GM12872 (cell line): ENCODE measurements at regions not wholly inside any gene's neighbourhood (a gene's known extent, or its start where the extent isn't known, plus 50 kb on each side); places are given as distances from the start of the nearest gene placed in this dataset.

Experiments used
- CTCF ChIP-seq: IDR thresholded peaks from 3 replicates; pipeline ENCODE4 v1.5.1; 2011; ENCODE audit warnings: low read depth, mild to moderate bottlenecking, low read length, moderate library complexity; ENCODE audit not compliant: insufficient read depth

DNA sequence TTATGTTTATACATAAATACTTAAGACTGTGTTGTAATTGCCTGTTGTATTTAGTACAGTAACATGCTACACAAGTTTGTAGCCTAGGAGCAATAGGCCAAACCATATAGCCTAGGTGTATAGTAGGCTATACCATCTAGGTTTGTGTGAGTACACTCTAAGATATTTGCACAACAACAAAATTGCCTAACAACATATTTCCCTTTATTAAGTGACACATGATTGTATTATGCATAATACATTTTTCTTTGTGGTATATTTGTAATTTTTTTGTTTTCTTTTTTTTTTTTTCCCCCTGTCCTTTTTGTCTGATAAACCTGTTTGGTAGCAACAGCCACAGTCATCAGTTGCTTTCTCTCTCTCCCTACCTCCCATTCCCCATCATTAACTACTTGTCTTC is 945.6 kb downstream of the ZPLD1 start:
- TF ChIP-seq CTCF = no peak

DNA sequence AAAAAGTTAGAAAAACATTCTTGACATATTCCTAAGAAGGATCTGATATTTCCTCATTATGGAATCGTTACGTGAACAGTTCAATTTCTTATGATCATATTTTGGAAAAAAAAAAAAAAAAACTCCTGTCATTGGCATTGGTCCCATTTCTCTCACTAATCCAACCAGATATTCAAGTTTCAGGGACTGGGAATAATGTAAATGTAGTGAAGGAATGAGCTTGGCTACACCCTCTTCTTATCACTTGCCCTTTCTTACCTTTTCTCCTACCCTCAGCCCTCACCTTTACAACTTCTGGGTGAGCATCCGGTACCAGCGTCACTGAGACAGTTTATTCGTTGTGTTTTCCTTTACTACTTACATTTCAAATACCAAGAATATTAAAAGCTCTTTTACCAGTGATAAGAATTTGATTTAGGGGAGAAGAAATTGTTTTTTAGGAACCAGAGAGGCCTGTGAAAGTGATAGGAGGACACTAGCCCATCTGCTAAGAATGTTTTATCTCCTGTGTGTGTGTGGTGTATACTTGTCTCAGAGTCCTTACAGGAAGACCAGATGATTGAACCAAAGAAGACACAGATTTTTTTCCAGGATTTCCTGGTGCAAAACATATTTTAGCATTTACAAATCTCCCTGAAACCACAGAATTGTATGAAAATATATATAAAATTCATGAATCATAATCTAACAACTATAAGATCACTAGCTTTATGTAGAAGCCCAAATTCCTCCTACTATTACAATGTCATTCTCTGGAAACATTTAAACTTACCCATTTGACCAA is 946.7 kb downstream of the ZPLD1 start:
- no peak for TF ChIP-seq CTCF

DNA sequence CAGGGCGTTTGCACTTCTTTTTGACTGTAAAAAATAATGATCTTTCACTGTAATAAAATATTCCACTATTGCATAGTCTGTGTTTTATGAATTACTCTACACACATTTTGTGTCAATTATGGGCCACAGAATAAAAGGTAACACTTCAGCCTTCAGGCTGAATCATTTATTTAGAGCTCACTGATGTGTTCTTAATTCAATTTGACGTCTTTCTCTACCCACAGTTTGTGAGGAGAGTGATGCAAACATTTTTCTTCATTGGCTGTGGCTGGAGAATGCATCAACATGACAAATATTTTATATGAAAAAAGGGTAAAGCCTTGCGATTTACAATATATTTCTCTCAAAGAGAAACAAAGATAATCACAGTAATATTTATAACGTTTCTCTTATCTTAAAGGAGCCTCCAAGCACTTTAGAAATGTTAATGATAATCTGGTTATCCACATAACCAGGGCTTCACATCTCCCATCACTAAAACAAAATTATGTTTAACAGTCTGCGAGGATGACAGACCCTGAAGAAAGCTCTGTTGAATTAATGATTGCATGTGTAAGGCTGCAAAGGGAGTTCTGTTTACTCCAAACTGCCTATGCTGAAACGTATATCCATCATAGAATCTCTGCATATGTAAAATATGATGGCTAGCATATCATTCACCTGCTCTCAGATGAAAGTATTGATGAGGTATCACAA is 951.3 kb downstream of the ZPLD1 start:
- no peak for TF ChIP-seq CTCF

DNA sequence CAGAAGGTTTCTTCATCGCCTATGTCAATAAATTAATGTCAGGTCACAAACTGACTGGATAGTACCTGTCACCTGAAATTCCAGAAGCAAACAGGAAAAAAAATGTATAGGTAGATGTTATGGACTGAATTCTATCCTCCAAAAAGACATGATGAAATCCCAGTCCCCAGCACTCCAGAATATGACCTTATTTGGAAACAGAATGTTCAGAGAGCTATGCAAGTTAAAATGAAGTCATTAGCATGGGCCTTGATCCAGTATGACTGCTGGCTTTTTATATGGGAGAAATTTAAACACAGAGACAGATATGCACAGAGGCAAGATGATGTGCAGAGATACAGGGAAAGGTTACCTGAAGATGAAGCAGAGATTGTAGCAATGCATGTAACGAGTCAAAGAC is 953.4 kb downstream of the ZPLD1 start:
- TF ChIP-seq CTCF = no peak

- no peak for TF ChIP-seq CTCF
Measured at GRCh38 chr3:103389356-103389755, 954.5 kb downstream of the ZPLD1 start.

DNA sequence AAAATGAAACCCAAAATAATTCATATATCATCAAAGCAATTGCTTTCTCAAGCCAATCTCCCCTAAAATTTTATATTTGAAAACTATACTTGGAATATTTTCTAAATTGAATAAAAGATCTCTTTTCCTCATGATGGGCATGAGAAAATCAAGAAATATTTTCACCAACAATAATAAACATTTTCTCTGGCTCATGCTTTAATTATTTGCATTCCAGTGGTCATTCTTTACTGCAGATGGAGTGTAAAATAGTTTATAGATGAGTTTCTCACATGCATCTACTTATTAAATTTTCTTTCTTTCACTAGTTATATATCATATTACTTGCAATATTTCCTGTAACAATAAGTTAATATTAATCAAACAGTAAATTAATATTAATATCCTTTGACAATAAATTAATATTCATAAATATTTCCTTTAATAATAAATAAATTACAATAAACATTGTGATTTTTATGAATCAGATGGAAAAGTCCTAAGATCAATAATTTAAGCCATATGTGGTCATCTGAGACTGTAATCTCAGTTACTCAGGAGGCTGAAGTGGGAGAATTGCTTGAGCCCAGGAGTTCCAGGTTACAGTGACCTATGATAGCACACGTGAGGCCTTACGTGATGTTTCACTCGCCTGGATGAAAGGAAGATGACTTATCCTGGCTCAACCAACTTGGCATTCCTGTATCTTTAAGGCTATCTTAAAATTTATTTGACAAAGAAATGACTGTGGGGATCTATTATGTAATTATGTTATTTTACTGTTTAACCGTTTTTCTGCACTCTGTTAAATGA is 958.8 kb downstream of the ZPLD1 start:
- TF ChIP-seq CTCF = no peak

- no peak for TF ChIP-seq CTCF
Measured at GRCh38 chr3:103403191-103403590, 968.4 kb downstream of the ZPLD1 start.
